ENCODE measurements at regions not wholly inside any gene's neighbourhood (a gene's known extent, or its start where the extent isn't known, plus 50 kb on each side); places are given as distances from the start of the nearest gene placed in this dataset.

GRCh38 chr16:85357323-85357722 is 245.1 kb upstream of the CIBAR2 start:
- no peak for TF ChIP-seq EZH2 (IDR thresholded peaks at IDR 0.05; ENCODE audit: borderline replicate concordance)
- TF ChIP-seq CTCF (IDR thresholded peaks at IDR 0.05; ENCODE audit: poor library complexity) = no peak
- no peak for TF ChIP-seq EZH2phosphoT487 (IDR thresholded peaks at IDR 0.05; ENCODE audit: low read depth, severe bottlenecking, unreplicated experiment)
- no peaks in the 10 kb centered on the region for H4K20me1 ChIP-seq (ENCODE audit: insufficient read depth, poor library complexity, severe bottlenecking)

GRCh38 chr16:85357924-85358505 is 245.7 kb upstream of the CIBAR2 start:
- DNase-seq (ENCODE audit: low spot score) = no peak
- Histone ChIP-seq H3K36me3 (replicated peaks; ENCODE audit: insufficient read depth, low read depth) (no peaks in the 10 kb centered on the region), H3K9me3 (ENCODE audit: low read depth) (no peaks in the 10 kb centered on the region), H3K27me3 (no peaks in the 10 kb centered on the region), H3K79me2 (peaks cover 14% of the 10 kb centered on the region), H3K4me2 (no peak overlapping the region), H3K27ac (no peak overlapping the region), H3K4me3 (no peak overlapping the region), H4K20me1 (ENCODE audit: insufficient read depth, poor library complexity, severe bottlenecking) (no peaks in the 10 kb centered on the region), H2AFZ (no peak overlapping the region), H3K9me2 (replicated peaks; ENCODE audit: insufficient read depth) (no peaks in the 10 kb centered on the region), H3K4me1 (ENCODE audit: insufficient read depth) (peaks cover 64% of the 10 kb centered on the region)
- 86% methylated on average over 10 of the region's 17 CpGs for WGBS (ENCODE audit: low lambda C conversion rate, missing lambda C conversion rate)
- TF ChIP-seq EZH2 (IDR thresholded peaks at IDR 0.05; ENCODE audit: borderline replicate concordance) = no peak
- no peak for TF ChIP-seq EZH2phosphoT487 (IDR thresholded peaks at IDR 0.05; ENCODE audit: low read depth, severe bottlenecking, unreplicated experiment)
- TF ChIP-seq CTCF (IDR thresholded peaks at IDR 0.05; ENCODE audit: poor library complexity) = no peak

More at GRCh38 chr16:85357323-85357722, 245.1 kb upstream of the CIBAR2 start:
- H3K9me3 ChIP-seq (ENCODE audit: low read depth) = no peaks in the 10 kb centered on the region
- 95% methylated on average over 12 of the region's 12 CpGs for WGBS (ENCODE audit: low lambda C conversion rate, missing lambda C conversion rate)
- peaks cover 71% of the 10 kb centered on the region for H3K4me1 ChIP-seq (ENCODE audit: insufficient read depth)
- DNase-seq (ENCODE audit: low spot score) = no peak
- no peaks in the 10 kb centered on the region for H3K36me3 ChIP-seq (replicated peaks; ENCODE audit: insufficient read depth, low read depth)
- H3K27ac ChIP-seq = no peak overlapping the region
- H3K79me2 ChIP-seq = peaks cover 13% of the 10 kb centered on the region
- H3K4me2 ChIP-seq = no peak overlapping the region
- no peaks in the 10 kb centered on the region for H3K27me3 ChIP-seq
- H3K4me3 ChIP-seq = no peak overlapping the region
- H3K9me2 ChIP-seq (replicated peaks; ENCODE audit: insufficient read depth) = no peaks in the 10 kb centered on the region
- no peak overlapping the region for H2AFZ ChIP-seq

- peaks cover 60% of the 10 kb centered on the region for H3K4me1 ChIP-seq (ENCODE audit: insufficient read depth)
Observed at GRCh38 chr16:85358704-85359146, 246.5 kb upstream of the CIBAR2 start.

More at GRCh38 chr16:85358704-85359146, 246.5 kb upstream of the CIBAR2 start:
- no peak for TF ChIP-seq EZH2 (IDR thresholded peaks at IDR 0.05; ENCODE audit: borderline replicate concordance)
- TF ChIP-seq CTCF (IDR thresholded peaks at IDR 0.05; ENCODE audit: poor library complexity) = no peak
- TF ChIP-seq EZH2phosphoT487 (IDR thresholded peaks at IDR 0.05; ENCODE audit: low read depth, severe bottlenecking, unreplicated experiment) = no peak
- peaks cover 19% of the 10 kb centered on the region for H3K79me2 ChIP-seq
- no peak overlapping the region for H3K4me3 ChIP-seq
- no peaks in the 10 kb centered on the region for H3K9me2 ChIP-seq (replicated peaks; ENCODE audit: insufficient read depth)
- no peak overlapping the region for H3K4me2 ChIP-seq
- WGBS (ENCODE audit: low lambda C conversion rate, missing lambda C conversion rate) = 78% methylated on average over 10 of the region's 10 CpGs
- no peak for DNase-seq (ENCODE audit: low spot score)
- no peaks in the 10 kb centered on the region for H3K9me3 ChIP-seq (ENCODE audit: low read depth)
- no peaks in the 10 kb centered on the region for H3K27me3 ChIP-seq
- H3K36me3 ChIP-seq (replicated peaks; ENCODE audit: insufficient read depth, low read depth) = no peaks in the 10 kb centered on the region
- H2AFZ ChIP-seq = no peak overlapping the region
- no peaks in the 10 kb centered on the region for H4K20me1 ChIP-seq (ENCODE audit: insufficient read depth, poor library complexity, severe bottlenecking)
- H3K27ac ChIP-seq = peak overlapping the region; percentile 40

All from hepatocyte (in vitro differentiated cells).